MCF 10A (cell line): ENCODE measurements at regions not wholly inside any gene's neighbourhood (a gene's known extent, or its start where the extent isn't known, plus 50 kb on each side); places are given as distances from the start of the nearest gene placed in this dataset.

Experiments used
- BruUV-seq: library from RNA; stranded (reverse); fragments of 400-500 nt; replicated peaks from 2 replicates; lab custom pipeline; 2021; lab: Mats Ljungman, UMichigan
- CTCF ChIA-PET: fragments of 300-600 bp; sonication (Branson Sonifier 250); formaldehyde crosslinking; extraction: SDS; loops from one replicate; lab custom pipeline; 2021; ENCODE audit warnings: antibody characterized with exemption, inconsistent platforms; lab: Yijun Ruan, JAX
- POLR2A ChIA-PET: fragments of 300-600, 350-650 bp; sonication (Branson Sonifier 250); formaldehyde crosslinking; extraction: SDS; loops from one replicate; lab custom pipeline; 2020; ENCODE audit warnings: antibody characterized with exemption, inconsistent platforms; lab: Yijun Ruan, JAX
- DNase-seq: peaks from one replicate; pipeline ENCODE4 v3.0.0-alpha.2; 2018; ENCODE audit not compliant: unreplicated experiment
- H3K27ac Mint-ChIP-seq: one replicate; pipeline ENCODE4 v1.8.0; 2022; ENCODE audit warnings: mild to moderate bottlenecking, low read depth, mixed read lengths; ENCODE audit not compliant: unreplicated experiment
- H3K27me3 Mint-ChIP-seq: one replicate; pipeline ENCODE4 v1.8.0; 2022; ENCODE audit warnings: mixed read lengths; ENCODE audit not compliant: insufficient read depth, unreplicated experiment
- H3K36me3 Mint-ChIP-seq: one replicate; pipeline ENCODE4 v1.8.0; 2022; ENCODE audit warnings: mild to moderate bottlenecking, moderate library complexity, mixed read lengths; ENCODE audit not compliant: insufficient read depth, unreplicated experiment
- H3K4me1 Mint-ChIP-seq: one replicate; pipeline ENCODE4 v1.8.0; 2022; ENCODE audit warnings: mixed read lengths; ENCODE audit not compliant: insufficient read depth, unreplicated experiment
- H3K4me3 Mint-ChIP-seq: one replicate; pipeline ENCODE4 v1.8.0; 2022; ENCODE audit warnings: mild to moderate bottlenecking, moderate library complexity, mixed read lengths; ENCODE audit not compliant: unreplicated experiment
- H3K9me3 Mint-ChIP-seq: one replicate; pipeline ENCODE4 v1.8.0; 2022; ENCODE audit warnings: mixed read lengths; ENCODE audit not compliant: unreplicated experiment
- intact Hi-C: fragments of 100-400 bp; cut with micrococcal nuclease; formaldehyde crosslinking; loops from 2 replicates; pipeline ENCODE4 v1.14.1; 2022
- TF ChIP-seq, protein P1 (sequence below): fragments of 200-600 bp; IDR thresholded peaks from one replicate; pipeline ENCODE4 v1.8.0; 2022; ENCODE audit warnings: antibody characterized with exemption, mild to moderate bottlenecking; ENCODE audit not compliant: unreplicated experiment

DNA sequence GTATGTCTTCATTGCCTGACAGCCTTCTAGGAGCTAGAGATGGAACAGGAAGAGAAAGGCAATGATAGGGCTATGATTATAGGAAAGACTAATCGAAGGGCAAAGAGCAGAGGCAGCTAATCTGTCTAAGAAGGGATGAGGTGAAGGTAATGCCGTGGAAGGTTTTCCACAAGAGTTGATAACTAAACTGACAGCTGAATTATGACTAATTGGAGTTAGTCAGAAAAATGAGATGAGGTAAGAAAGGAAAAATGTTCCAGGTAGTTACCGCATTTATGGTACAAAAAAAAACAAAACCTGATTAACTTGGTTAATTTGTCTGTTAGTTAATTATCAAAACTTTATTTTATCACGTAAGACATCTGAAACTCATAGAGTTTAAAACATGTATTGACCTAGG lies 260.3 kb downstream of the SLITRK6 start:
- no peak overlapping the region for H3K4me3 Mint-ChIP-seq
- intact Hi-C loops, result no loop called here
- ChIA-PET CTCF (no interaction called here), POLR2A (interaction anchor here (0.7 to 0.9 kb wide), 2 partner anchors 41 to 42 kb away, joined by 3 to 5 read pairs; no protein-coding TSS in a partner anchor)
- H3K9me3 Mint-ChIP-seq, result no peaks in the 10 kb centered on the region
- peaks cover 13% of the 10 kb centered on the region for H3K4me1 Mint-ChIP-seq
- no TSS peak for BruUV-seq
- H3K27me3 Mint-ChIP-seq, result no peaks in the 10 kb centered on the region
- TF ChIP-seq, protein P1, sequence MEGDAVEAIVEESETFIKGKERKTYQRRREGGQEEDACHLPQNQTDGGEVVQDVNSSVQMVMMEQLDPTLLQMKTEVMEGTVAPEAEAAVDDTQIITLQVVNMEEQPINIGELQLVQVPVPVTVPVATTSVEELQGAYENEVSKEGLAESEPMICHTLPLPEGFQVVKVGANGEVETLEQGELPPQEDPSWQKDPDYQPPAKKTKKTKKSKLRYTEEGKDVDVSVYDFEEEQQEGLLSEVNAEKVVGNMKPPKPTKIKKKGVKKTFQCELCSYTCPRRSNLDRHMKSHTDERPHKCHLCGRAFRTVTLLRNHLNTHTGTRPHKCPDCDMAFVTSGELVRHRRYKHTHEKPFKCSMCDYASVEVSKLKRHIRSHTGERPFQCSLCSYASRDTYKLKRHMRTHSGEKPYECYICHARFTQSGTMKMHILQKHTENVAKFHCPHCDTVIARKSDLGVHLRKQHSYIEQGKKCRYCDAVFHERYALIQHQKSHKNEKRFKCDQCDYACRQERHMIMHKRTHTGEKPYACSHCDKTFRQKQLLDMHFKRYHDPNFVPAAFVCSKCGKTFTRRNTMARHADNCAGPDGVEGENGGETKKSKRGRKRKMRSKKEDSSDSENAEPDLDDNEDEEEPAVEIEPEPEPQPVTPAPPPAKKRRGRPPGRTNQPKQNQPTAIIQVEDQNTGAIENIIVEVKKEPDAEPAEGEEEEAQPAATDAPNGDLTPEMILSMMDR, result no peak
- no peaks in the 10 kb centered on the region for H3K36me3 Mint-ChIP-seq
- no peak for DNase-seq
- H3K27ac Mint-ChIP-seq, result no peak overlapping the region

- no peaks in the 10 kb centered on the region for H3K27me3 Mint-ChIP-seq
- no peaks in the 10 kb centered on the region for H3K36me3 Mint-ChIP-seq
- no peak overlapping the region for H3K27ac Mint-ChIP-seq
- TF ChIP-seq, protein P1, result no peak
- intact Hi-C loops, result no loop called here
- H3K4me3 Mint-ChIP-seq, result no peak overlapping the region
- CTCF ChIA-PET, result no interaction called here
- POLR2A ChIA-PET, result no interaction called here
- H3K4me1 Mint-ChIP-seq, result peaks cover 6% of the 10 kb centered on the region
- BruUV-seq, result no TSS peak
- no peaks in the 10 kb centered on the region for H3K9me3 Mint-ChIP-seq
- no peak for DNase-seq
These were observed 261.6 kb downstream of the SLITRK6 start for GRCh38 chr13:85537601-85538000.

- no peak for DNase-seq
These were observed 262.5 kb downstream of the SLITRK6 start for GRCh38 chr13:85536706-85537105.

DNA sequence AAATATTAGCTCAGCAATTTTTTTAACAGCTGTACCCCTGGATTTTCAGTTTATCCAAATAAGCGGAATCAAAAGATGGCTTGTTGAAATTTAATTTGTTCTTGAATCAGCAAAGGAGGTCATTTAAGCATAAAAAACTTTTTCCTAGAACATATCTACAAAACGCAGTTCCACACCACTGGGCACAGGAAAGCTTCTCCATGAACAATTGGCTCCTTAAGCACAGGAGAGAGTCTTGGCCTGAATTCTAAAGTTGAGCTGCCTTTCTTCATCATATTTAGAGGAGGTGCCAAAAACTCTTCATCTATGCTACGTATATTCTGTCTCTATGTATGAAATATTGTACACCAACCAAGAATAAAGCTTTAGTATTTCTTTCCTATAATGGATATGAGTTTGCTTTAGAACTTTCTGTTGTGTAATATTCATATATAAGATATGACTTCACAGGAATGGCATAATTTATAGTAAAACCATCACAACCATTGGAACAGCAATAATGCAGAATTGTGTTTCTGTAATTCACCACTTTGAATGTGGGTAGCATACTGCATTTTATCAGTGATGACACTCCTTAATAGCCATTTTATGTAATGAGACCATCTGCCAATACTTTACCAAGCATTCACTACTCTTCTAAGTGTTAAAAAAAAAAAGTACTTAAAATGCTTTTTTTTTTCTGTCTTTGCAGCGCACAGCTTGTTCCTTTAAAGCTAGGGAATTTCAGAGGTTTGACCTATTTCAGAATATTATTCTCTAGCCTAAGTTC lies 263.7 kb downstream of the SLITRK6 start:
- CTCF ChIA-PET, result interaction anchor here (0.8 to 1.7 kb wide), 3 partner anchors 15 to 48 kb away, joined by 3 to 4 read pairs (median 3); no protein-coding TSS in a partner anchor
- H3K4me3 Mint-ChIP-seq, result no peak overlapping the region

More at GRCh38 chr13:85536706-85537105, 262.5 kb downstream of the SLITRK6 start:
- Mint-ChIP-seq H3K9me3 (no peaks in the 10 kb centered on the region), H3K4me1 (peaks cover 6% of the 10 kb centered on the region), H3K27ac (no peak overlapping the region), H3K4me3 (no peak overlapping the region), H3K36me3 (no peaks in the 10 kb centered on the region), H3K27me3 (no peaks in the 10 kb centered on the region)
- TF ChIP-seq, protein P1, result no peak
- CTCF ChIA-PET, result no interaction called here
- BruUV-seq, result no TSS peak
- POLR2A ChIA-PET, result no interaction called here
- intact Hi-C loops, result no loop called here

More for the DNA sequence above, 263.7 kb downstream of the SLITRK6 start:
- H3K27ac Mint-ChIP-seq, result no peak overlapping the region
- DNase-seq, result no peak
- H3K36me3 Mint-ChIP-seq, result no peaks in the 10 kb centered on the region
- H3K4me1 Mint-ChIP-seq, result peaks cover 6% of the 10 kb centered on the region
- H3K27me3 Mint-ChIP-seq, result no peaks in the 10 kb centered on the region
- BruUV-seq, result no TSS peak
- intact Hi-C loops, result no loop called here
- H3K9me3 Mint-ChIP-seq, result no peaks in the 10 kb centered on the region
- POLR2A ChIA-PET, result no interaction called here
- TF ChIP-seq, protein P1, result no peak
